PFSK-1 (cell line): ENCODE measurements at regions not wholly inside any gene's neighbourhood (a gene's known extent, or its start where the extent isn't known, plus 50 kb on each side); places are given as distances from the start of the nearest gene placed in this dataset.

Experiments used
- TAF1 ChIP-seq: IDR thresholded peaks from 2 replicates; pipeline ENCODE4 v1.6.1; 2012; ENCODE audit warnings: low read length, control low read depth, borderline replicate concordance; ENCODE audit not compliant: insufficient read depth
- TF ChIP-seq, protein P1 (sequence below), 2 experiments: IDR thresholded peaks; 2 replicates each; pipeline versions ENCODE4 v1.6.1 to v1.8.0; 2011 to 2012; ENCODE audit warnings: low read depth in 2 of 2, low read length in 2 of 2, control low read depth in 1 of 2, inconsistent platforms in 1 of 2, mild to moderate bottlenecking in 1 of 2, moderate library complexity in 1 of 2; ENCODE audit not compliant: insufficient read depth in 1 of 2

- no peak for TF ChIP-seq TAF1
- TF ChIP-seq, protein P1, sequence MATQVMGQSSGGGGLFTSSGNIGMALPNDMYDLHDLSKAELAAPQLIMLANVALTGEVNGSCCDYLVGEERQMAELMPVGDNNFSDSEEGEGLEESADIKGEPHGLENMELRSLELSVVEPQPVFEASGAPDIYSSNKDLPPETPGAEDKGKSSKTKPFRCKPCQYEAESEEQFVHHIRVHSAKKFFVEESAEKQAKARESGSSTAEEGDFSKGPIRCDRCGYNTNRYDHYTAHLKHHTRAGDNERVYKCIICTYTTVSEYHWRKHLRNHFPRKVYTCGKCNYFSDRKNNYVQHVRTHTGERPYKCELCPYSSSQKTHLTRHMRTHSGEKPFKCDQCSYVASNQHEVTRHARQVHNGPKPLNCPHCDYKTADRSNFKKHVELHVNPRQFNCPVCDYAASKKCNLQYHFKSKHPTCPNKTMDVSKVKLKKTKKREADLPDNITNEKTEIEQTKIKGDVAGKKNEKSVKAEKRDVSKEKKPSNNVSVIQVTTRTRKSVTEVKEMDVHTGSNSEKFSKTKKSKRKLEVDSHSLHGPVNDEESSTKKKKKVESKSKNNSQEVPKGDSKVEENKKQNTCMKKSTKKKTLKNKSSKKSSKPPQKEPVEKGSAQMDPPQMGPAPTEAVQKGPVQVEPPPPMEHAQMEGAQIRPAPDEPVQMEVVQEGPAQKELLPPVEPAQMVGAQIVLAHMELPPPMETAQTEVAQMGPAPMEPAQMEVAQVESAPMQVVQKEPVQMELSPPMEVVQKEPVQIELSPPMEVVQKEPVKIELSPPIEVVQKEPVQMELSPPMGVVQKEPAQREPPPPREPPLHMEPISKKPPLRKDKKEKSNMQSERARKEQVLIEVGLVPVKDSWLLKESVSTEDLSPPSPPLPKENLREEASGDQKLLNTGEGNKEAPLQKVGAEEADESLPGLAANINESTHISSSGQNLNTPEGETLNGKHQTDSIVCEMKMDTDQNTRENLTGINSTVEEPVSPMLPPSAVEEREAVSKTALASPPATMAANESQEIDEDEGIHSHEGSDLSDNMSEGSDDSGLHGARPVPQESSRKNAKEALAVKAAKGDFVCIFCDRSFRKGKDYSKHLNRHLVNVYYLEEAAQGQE (IDR thresholded peaks at IDR 0.05; ENCODE audit: insufficient read depth in 1 of 2, low read depth in 2 of 2, low read length in 2 of 2), result no peak
Observed at GRCh38 chr5:166517976-166518375, 1773.5 kb upstream of the WWC1 start.
